ENCODE measurements at regions not wholly inside any gene's neighbourhood (a gene's known extent, or its start where the extent isn't known, plus 50 kb on each side); places are given as distances from the start of the nearest gene placed in this dataset.

DNA sequence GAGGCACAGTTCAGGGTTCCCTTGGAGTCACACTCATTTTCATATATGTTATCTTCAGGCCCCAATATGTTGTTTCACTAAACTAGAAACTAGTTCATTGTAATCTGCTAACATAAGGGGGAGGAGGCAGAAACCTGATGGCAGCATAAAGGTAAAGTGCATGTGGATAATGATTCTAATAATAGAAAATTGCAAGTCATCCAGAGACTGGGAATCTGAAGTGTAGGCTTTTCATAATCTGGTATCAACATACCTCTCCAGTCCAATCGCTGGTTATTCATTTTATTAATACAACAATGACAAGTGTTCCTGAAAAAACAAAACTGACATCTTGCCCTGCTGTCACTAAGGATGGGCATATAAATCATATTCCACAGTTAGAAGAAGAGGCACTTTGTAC lies 326.3 kb upstream of the ZNF804A start:
- DNase-seq = no peak
- Histone ChIP-seq H3K4me3 (ENCODE audit: low read depth in 2 of 2, low read length in 1 of 2) (no peak overlapping the region), H3K79me2 (ENCODE audit: insufficient read depth) (no peaks in the 10 kb centered on the region), H3K9me2 (no peaks in the 10 kb centered on the region), H3K9ac (no peak overlapping the region), H3K27ac (ENCODE audit: low read depth in 2 of 2, low read length in 1 of 2) (no peak overlapping the region), H3K4me1 (ENCODE audit: control insufficient read depth in 1 of 2, insufficient read depth in 2 of 2, low read depth in 1 of 2, low read length in 1 of 2) (no peaks in the 10 kb centered on the region), H3K27me3 (ENCODE audit: insufficient read depth) (no peaks in the 10 kb centered on the region), H4K20me1 (ENCODE audit: insufficient read depth) (no peaks in the 10 kb centered on the region), H3K4me2 (no peak overlapping the region), H3K9me3 (no peaks in the 10 kb centered on the region), H3K36me3 (replicated peaks in 1 of 2; ENCODE audit: control insufficient read depth in 1 of 2, insufficient read depth in 2 of 2, low read length in 1 of 2) (no peaks in the 10 kb centered on the region), H2AFZ (ENCODE audit: low read depth) (no peak overlapping the region), H3F3A (replicated peaks; ENCODE audit: insufficient read depth) (no peaks in the 10 kb centered on the region)
- POLR2A ChIA-PET = no interaction called here
- 71% methylated on average over 1 of the region's 1 CpG for WGBS (ENCODE audit: low lambda C conversion rate)
- CTCF ChIA-PET = no interaction called here
- TF ChIP-seq FOSL2 (IDR thresholded peaks at IDR 0.05; ENCODE audit: borderline replicate concordance, low read depth) (no peak), FOXJ3 (CRISPR knock-in tag; IDR thresholded peaks at IDR 0.05) (no peak), RAD21 (IDR thresholded peaks at IDR 0.05; ENCODE audit: low read length) (no peak)

DNA sequence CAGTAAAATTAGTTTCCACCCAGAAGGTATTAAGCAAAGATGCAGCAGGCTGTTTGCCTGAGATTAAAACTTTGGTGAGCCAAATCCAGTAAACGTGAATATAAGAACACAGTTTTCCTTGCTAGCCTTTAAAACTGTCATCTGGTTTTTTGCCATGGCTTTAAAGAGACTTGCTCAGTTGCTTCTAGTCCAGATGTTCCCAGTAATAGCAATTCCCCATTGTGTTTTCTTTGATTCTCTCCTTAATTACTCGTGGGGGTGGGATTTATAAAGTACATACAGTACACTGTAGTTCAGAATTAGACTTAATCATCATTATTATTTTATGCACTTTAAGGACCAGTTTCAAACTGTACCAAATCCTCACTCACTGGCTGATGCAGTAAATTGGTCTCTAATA lies 303.5 kb upstream of the ZNF804A start:
- Histone ChIP-seq H3K9me3 (no peaks in the 10 kb centered on the region), H3K27ac (ENCODE audit: low read depth in 2 of 2, low read length in 1 of 2) (no peak overlapping the region), H3K4me3 (ENCODE audit: low read depth in 2 of 2, low read length in 1 of 2) (no peak overlapping the region), H3K9ac (no peak overlapping the region), H3K4me1 (ENCODE audit: control insufficient read depth in 1 of 2, insufficient read depth in 2 of 2, low read depth in 1 of 2, low read length in 1 of 2) (no peaks in the 10 kb centered on the region), H3K36me3 (replicated peaks in 1 of 2; ENCODE audit: control insufficient read depth in 1 of 2, insufficient read depth in 2 of 2, low read length in 1 of 2) (no peaks in the 10 kb centered on the region), H3K9me2 (no peaks in the 10 kb centered on the region), H3K79me2 (ENCODE audit: insufficient read depth) (no peaks in the 10 kb centered on the region), H3F3A (replicated peaks; ENCODE audit: insufficient read depth) (no peaks in the 10 kb centered on the region), H2AFZ (ENCODE audit: low read depth) (no peak overlapping the region), H4K20me1 (ENCODE audit: insufficient read depth) (no peaks in the 10 kb centered on the region), H3K4me2 (no peak overlapping the region), H3K27me3 (ENCODE audit: insufficient read depth) (no peaks in the 10 kb centered on the region)
- ChIA-PET CTCF (no interaction called here), POLR2A (no interaction called here)
- TF ChIP-seq ELF1 (IDR thresholded peaks at IDR 0.05) (no peak), FOSL2 (IDR thresholded peaks at IDR 0.05; ENCODE audit: borderline replicate concordance, low read depth) (no peak), FOXJ3 (CRISPR knock-in tag; IDR thresholded peaks at IDR 0.05) (no peak), RFX5 (IDR thresholded peaks at IDR 0.05; ENCODE audit: low read length) (no peak), FOXM1 (IDR thresholded peaks at IDR 0.05; ENCODE audit: low read depth) (no peak), MXI1 (IDR thresholded peaks at IDR 0.05; ENCODE audit: low read depth, low read length) (no peak), GATA2 (CRISPR knock-in tag; IDR thresholded peaks at IDR 0.05) (no peak)
- TF ChIP-seq, protein P1, sequence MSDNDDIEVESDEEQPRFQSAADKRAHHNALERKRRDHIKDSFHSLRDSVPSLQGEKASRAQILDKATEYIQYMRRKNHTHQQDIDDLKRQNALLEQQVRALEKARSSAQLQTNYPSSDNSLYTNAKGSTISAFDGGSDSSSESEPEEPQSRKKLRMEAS (IDR thresholded peaks at IDR 0.05; ENCODE audit: low read depth) = no peak
- TF ChIP-seq, protein P2, sequence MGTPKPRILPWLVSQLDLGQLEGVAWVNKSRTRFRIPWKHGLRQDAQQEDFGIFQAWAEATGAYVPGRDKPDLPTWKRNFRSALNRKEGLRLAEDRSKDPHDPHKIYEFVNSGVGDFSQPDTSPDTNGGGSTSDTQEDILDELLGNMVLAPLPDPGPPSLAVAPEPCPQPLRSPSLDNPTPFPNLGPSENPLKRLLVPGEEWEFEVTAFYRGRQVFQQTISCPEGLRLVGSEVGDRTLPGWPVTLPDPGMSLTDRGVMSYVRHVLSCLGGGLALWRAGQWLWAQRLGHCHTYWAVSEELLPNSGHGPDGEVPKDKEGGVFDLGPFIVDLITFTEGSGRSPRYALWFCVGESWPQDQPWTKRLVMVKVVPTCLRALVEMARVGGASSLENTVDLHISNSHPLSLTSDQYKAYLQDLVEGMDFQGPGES (IDR thresholded peaks at IDR 0.05; ENCODE audit: low read depth, low read length) = no peak
- TF ChIP-seq, protein P3, sequence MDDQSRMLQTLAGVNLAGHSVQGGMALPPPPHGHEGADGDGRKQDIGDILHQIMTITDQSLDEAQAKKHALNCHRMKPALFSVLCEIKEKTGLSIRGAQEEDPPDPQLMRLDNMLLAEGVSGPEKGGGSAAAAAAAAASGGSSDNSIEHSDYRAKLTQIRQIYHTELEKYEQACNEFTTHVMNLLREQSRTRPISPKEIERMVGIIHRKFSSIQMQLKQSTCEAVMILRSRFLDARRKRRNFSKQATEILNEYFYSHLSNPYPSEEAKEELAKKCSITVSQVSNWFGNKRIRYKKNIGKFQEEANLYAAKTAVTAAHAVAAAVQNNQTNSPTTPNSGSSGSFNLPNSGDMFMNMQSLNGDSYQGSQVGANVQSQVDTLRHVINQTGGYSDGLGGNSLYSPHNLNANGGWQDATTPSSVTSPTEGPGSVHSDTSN (IDR thresholded peaks at IDR 0.05) = no peak
- TF ChIP-seq, protein P4, sequence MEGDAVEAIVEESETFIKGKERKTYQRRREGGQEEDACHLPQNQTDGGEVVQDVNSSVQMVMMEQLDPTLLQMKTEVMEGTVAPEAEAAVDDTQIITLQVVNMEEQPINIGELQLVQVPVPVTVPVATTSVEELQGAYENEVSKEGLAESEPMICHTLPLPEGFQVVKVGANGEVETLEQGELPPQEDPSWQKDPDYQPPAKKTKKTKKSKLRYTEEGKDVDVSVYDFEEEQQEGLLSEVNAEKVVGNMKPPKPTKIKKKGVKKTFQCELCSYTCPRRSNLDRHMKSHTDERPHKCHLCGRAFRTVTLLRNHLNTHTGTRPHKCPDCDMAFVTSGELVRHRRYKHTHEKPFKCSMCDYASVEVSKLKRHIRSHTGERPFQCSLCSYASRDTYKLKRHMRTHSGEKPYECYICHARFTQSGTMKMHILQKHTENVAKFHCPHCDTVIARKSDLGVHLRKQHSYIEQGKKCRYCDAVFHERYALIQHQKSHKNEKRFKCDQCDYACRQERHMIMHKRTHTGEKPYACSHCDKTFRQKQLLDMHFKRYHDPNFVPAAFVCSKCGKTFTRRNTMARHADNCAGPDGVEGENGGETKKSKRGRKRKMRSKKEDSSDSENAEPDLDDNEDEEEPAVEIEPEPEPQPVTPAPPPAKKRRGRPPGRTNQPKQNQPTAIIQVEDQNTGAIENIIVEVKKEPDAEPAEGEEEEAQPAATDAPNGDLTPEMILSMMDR (IDR thresholded peaks at IDR 0.05) = no peak
- DNase-seq = no peak
- 36% methylated on average over 2 of the region's 2 CpGs for WGBS (ENCODE audit: low lambda C conversion rate)

Measured in SK-N-SH (cell line).